ENCODE measurements at regions not wholly inside any gene's neighbourhood (a gene's known extent, or its start where the extent isn't known, plus 50 kb on each side); places are given as distances from the start of the nearest gene placed in this dataset.
"Not testable (repeated sequence)": the region's sequence is repeated elsewhere in the genome, so short reads cannot be mapped to it uniquely, and the experiment has no call there.

DNA sequence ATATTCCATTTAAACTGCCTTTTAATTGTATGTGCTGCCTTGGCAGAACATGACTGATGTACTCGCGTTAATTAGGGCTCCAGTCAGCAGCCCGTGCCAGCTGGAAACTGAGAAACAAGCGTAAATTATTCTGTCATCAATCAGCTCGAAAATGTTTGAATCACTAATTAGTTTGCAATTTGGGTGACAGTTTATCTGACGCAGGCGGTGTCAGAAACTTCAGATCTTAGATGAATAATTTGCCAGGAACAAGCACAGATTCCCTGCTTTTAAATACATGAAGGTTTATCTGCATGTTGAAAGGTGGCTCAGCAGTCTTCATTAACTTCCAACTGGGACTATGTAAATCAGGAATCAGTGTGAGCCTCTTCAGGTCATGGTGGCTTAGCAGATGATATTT, 176.0 kb upstream of the TLE4 start:
- in situ Hi-C loops (cut with HindIII; ENCODE audit: low pct_ligation_motif_present, low pct_unique_long_range_greater_than_20kb, low sequenced_read_pairs) = no loop called here
- DNase-seq = no peak

DNA sequence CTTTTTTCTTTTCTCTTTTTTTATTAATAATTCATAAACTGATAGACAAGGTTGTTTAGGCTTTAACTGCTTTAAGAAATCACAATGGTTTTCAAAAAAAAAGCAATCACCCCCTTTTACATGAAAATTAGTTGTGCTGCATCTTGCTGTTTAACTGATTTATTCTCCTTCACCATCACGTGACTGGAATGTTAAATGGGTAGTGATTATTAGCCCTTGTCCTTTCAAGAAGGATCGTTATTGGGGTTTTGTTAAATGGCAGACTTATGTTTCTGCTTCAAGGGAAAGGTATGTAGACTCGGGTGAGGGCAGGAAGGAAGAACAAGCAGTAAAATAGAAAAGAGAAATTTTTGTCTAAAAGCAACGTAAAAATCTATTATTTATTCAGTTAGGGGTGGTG, 175.6 kb upstream of the TLE4 start:
- in situ Hi-C loops (cut with HindIII; ENCODE audit: low pct_ligation_motif_present, low pct_unique_long_range_greater_than_20kb, low sequenced_read_pairs) = no loop called here
- DNase-seq = no peak

DNA sequence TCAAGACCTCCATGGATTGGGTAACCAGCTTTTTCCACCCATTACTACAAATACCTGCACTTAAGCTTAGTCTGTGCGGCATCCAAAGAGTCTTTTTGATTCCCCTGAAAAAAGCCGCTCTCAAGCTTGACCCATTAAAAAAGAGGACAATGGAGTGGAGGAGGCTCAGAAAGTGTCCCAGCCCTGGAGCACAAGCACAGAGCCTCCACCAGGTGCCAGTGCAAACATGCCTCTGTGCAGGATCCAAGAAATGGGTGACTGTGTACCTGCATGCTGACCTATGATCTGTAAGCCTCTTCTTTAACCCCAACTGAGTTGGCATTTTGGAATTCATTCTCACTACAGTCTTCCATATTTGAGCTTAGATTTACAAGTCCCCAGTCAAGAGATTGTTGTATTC, 168.3 kb upstream of the TLE4 start:
- no peak for DNase-seq
- in situ Hi-C loops (cut with HindIII; ENCODE audit: low pct_ligation_motif_present, low pct_unique_long_range_greater_than_20kb, low sequenced_read_pairs) = no loop called here

DNA sequence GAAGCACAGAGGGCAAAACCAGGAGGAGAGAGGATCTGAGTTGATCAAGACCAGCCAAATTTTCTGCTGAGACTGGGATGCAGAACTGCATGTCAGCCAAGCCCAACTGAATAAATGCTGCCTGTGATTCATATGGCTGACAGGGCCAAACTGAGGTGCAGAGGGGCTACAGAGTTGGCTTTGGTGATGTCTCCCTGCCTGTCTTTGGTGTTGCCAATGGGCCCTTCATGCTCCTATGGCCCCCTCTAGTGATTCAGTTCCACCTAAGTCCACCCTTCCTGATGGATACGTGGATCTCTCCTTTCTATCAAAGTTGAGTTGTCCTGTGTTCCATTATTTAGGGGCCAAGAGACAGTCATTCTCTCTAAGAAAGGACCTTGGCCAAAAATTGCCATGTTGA, 163.6 kb upstream of the TLE4 start:
- in situ Hi-C loops (cut with HindIII; ENCODE audit: low pct_ligation_motif_present, low pct_unique_long_range_greater_than_20kb, low sequenced_read_pairs) = no loop called here
- no peak for DNase-seq

DNA sequence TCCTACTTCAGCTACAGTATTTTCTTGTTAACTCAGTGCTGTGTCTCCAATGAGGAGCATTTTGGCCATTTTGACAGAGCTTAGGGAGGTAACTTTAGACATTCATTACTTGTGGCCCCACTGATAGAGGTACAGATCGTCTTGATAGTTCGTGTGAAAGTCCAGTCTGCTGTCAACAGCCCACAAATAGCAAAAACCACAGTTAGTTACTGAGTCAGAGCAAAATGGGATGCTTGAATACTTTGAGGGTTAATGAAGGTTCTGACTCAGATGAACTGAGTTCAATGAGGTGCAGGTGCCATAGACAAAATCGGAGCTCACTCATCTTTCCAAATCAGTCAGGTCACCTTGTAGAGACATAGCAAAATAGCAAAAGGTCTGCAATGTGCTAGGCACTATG, 163.1 kb upstream of the TLE4 start:
- in situ Hi-C loops (cut with HindIII; ENCODE audit: low pct_ligation_motif_present, low pct_unique_long_range_greater_than_20kb, low sequenced_read_pairs) = no loop called here
- no peak for DNase-seq

DNA sequence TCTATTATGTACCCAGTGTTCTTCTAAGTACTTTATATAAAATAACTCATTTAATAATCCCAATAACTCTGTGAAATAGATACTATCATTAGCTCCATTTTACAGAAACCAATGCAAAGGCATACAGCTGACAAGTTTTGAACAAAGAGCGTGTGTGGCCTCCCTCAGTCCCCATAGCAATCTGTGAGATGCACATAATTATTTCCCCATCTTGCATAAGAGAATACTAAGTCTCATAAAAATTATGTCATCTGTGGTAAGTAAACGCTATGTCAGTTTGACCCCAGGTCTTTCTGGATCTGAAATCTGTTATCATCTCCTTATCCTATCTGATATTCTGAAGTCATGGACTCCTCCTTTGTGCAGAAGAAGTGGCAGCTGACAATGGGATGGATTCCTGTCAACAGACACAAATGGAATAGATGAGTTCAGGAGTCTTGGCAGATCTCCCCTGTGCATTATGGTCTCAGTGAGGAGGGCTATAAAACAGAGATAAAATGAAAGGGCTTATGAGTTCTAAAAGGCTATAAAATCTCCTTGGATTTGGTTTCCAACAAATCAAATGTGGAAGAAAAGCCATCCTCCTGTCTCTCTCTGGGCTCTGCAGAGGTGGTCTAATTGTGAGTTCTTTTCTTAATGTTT, 162.5 kb upstream of the TLE4 start:
- in situ Hi-C loops (cut with HindIII; ENCODE audit: low pct_ligation_motif_present, low pct_unique_long_range_greater_than_20kb, low sequenced_read_pairs) = no loop called here
- DNase-seq = no peak

DNA sequence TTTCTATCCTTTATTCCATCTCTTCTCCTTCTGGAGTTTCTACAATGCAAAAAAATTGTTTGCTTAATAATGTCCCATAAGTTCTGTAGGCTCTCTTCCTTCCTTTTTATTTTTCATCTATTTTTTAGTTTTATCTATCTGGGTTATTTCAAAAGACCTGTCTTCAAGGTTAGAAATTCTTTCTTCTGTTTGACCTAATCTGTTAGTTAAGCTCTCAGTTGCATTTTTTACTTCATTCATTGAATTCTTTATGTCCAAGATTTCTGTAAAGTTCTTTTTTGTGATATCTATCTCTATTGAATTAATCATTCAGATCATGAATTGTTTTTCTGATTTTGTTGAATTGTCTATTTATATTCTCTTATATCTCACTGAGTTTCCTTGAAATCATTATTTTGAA, 145.9 kb upstream of the TLE4 start:
- no peak for DNase-seq
- in situ Hi-C loops (cut with HindIII; ENCODE audit: low pct_ligation_motif_present, low pct_unique_long_range_greater_than_20kb, low sequenced_read_pairs) = no loop called here

DNA sequence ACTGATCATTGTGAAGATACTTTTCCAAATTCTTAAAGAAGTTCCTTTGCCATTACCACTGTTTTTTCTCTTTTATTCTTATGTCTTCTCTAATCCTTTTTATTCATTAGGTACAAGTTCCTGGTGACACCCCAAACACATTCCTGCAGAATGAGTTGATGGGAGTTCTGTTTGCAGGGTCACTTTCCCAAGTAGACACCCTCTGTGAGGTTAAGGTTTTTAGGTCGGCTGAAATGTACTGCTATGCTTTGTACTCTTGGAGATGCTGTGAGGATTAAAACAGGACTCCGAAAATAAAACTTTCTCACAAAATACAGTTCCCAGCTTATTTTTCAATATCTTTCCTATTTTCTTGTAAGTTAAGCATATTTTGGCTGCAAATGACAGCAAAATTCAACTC, 143.3 kb upstream of the TLE4 start:
- in situ Hi-C loops (cut with HindIII; ENCODE audit: low pct_ligation_motif_present, low pct_unique_long_range_greater_than_20kb, low sequenced_read_pairs) = no loop called here
- no peak for DNase-seq

DNA sequence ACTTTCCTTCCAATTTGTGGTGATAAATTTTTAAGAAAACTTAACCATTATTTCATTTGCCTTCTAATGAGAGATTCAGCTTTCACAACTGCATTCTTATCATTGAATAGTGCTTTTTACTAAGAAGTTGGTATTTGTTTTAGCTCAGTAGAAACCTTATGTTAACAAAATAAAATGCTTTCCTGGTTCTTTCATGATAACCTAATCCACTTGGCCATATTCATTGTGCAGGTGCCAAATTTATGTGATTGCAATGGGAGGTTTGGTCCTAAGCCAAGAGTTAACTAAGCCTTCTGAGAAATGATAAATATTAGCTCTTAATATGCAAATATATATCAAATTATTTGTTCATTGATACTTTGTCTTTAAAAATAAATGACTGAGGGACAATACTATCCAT, 141.1 kb upstream of the TLE4 start:
- DNase-seq = no peak
- in situ Hi-C loops (cut with HindIII; ENCODE audit: low pct_ligation_motif_present, low pct_unique_long_range_greater_than_20kb, low sequenced_read_pairs) = no loop called here

DNA sequence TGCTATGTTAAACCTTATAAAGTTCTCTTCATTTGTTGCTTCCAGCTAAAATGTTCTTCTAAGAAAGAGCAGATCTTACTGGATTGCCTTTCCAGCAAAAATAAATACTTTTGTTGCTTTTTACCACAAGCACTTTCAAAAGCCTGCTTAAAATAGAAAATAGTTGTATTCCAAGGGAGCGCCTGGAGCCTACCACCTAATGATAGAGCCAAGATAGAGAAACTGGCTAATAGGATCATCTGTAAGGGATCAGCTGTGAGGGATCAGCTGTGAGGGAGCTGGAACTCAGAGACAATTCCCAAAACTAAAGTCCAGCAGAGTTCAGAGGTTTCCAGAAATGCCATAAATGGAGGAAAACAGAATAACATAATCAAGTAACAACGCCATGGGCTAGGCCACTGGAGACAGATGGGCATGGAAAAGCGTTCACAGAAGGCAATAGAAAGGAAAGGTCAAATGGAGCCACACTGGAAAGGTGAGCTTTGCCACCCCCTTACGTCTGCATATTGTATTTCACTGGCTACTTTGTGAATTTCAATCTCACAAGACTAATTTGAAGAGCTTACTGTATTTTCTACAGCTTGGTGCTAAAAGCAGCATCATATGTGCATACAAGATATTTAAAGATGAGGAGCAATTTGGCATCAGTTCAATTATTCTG, 140.6 kb upstream of the TLE4 start:
- in situ Hi-C loops (cut with HindIII; ENCODE audit: low pct_ligation_motif_present, low pct_unique_long_range_greater_than_20kb, low sequenced_read_pairs) = no loop called here
- no peak for DNase-seq

DNA sequence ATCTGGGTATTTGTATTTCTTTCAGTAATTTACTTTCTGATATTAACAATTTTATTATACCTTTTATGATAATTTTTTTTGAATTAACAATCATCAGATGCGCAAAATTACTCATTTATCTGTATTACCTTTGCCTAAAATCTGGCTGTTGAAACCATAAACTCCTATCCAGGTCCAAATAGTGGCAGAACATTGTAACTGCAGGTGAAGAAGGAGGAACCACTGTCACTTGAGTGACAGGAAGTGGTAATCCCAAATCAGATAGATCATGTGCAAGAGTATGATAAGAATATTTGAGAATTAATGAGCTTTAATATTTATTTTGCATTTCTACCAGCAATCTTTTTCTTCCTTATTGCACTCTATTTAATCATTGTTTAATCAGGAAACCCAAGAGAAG, 139.3 kb upstream of the TLE4 start:
- no peak for DNase-seq
- in situ Hi-C loops (cut with HindIII; ENCODE audit: low pct_ligation_motif_present, low pct_unique_long_range_greater_than_20kb, low sequenced_read_pairs) = no loop called here

DNA sequence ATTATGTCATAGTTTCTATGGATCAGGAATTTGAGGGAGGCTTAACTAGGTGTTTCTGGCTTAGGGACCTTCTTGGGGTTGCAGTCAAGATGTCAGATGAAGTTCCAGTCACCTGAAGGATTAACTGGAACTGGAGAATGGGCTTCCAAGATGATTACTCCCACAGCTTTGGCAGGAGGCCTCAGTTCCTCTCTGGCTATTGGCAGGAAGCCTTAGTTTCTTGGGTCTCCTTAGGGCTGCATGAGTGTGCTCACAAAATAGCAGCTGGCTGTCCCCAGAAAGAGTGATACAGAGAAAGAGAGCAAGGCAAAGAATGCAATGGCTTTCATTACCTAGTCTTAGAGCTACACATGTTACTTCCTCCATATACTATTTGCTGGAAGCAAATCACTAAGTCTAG, 138.1 kb upstream of the TLE4 start:
- in situ Hi-C loops (cut with HindIII; ENCODE audit: low pct_ligation_motif_present, low pct_unique_long_range_greater_than_20kb, low sequenced_read_pairs) = no loop called here
- no peak for DNase-seq

DNA sequence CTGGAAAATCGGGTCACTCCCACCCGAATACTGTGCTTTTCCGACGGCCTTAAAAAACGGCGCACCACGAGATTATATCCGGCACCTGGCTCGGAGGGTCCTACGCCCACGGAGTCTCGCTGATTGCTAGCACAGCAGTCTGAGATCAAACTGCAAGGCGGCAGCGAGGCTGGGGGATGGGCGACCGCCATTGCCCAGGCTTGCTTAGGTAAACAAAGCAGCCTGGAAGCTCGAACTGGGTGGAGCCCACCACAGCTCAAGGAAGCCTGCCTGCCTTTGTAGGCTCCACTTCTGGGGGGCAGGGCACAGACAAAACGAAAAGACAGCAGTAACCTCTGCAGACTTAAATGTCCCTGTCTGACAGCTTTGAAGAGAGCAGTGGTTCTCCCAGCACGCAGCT, 132.5 kb upstream of the TLE4 start:
- in situ Hi-C loops (cut with HindIII; ENCODE audit: low pct_ligation_motif_present, low pct_unique_long_range_greater_than_20kb, low sequenced_read_pairs); DNase-seq: not testable (repeated sequence)

DNA sequence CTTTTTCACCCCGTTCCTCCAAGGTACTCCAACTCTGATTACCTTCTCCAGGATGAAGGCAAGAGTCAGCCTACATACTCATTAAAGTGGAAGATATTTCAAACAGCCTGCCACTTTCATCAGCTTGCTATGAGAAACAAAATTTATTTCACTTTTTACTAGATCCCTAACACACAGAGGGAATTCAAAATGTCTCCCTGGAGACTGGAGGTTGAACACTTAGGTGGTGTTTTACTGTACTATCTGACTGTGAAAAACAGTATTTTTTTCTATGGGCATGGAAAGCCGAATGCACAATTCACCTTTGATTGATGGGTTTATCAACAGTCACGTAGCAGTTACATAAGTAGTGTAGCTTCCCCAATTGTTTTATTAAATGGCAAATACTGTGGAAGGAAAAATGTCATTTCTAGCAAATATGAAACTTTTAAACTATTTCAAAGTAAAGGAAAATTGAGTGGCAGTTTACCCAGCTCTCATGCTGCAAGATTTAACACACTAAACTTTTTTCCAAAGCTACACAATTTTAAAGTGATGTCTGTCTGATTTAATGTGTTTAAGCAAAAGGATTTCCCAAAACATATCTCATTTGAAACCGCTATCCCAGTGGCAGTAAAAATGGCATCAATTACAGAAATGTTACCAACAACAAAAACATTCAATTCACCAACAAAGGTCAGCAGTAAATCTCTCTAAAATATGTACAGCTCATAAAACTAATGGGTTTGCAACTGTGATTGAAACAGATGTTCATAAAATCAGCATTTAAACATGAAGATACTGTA, 125.0 kb upstream of the TLE4 start:
- in situ Hi-C loops (cut with HindIII; ENCODE audit: low pct_ligation_motif_present, low pct_unique_long_range_greater_than_20kb, low sequenced_read_pairs) = no loop called here
- no peak for DNase-seq

DNA sequence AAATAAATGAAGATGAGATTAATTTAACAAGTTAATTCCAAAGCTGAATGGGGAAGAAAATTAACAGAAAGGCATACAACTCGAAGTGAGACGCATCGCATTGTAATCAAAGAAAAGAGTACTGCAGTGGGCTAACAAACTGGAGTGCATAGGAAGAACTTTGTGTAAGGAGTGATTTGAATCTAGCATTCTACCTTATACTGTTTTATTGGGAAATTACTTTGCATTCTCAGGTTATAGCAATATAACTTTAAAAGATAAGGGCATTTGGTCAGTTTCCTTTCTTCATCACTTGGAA, 124.5 kb upstream of the TLE4 start:
- in situ Hi-C loops (cut with HindIII; ENCODE audit: low pct_ligation_motif_present, low pct_unique_long_range_greater_than_20kb, low sequenced_read_pairs) = no loop called here
- DNase-seq = no peak

DNA sequence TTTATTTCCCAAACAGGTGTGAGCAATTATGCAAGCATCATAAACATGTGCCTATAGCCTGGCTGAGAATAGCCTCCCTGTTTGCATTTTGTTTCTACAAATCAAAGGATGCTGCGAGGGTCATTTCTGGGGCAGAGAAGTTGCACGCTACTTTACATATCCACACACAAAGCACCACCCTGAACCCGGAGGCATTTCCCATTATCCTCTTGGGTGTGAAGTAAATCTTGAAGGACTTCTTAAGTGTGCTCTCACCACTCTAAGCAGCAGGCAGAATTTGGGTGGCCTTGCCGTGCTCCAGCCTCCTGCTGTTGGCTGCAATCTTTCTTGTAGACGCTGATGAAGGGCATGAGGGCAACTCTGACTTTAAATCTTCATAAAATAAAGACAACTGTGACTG, 124.0 kb upstream of the TLE4 start:
- no peak for DNase-seq
- in situ Hi-C loops (cut with HindIII; ENCODE audit: low pct_ligation_motif_present, low pct_unique_long_range_greater_than_20kb, low sequenced_read_pairs) = no loop called here

DNA sequence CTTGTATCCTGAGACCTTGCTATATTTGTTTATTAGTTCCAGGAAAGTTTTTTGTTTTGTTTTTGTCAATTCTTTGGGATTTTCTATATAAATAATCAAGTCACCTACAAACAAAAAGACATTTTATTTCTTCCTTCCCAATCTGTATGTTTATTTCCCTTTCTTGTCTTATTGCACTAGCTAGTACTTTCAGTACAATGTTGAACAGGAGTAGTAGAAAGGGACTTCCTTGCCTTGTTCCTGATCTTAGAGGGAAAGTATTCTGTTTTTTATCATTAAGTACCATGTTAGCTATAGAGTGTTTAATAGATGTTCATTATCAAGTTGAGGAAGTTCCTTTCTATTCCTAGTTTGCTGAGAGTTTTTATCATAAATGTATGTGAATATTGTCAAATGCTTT, 119.5 kb upstream of the TLE4 start:
- no peak for DNase-seq
- in situ Hi-C loops (cut with HindIII; ENCODE audit: low pct_ligation_motif_present, low pct_unique_long_range_greater_than_20kb, low sequenced_read_pairs) = no loop called here

DNA sequence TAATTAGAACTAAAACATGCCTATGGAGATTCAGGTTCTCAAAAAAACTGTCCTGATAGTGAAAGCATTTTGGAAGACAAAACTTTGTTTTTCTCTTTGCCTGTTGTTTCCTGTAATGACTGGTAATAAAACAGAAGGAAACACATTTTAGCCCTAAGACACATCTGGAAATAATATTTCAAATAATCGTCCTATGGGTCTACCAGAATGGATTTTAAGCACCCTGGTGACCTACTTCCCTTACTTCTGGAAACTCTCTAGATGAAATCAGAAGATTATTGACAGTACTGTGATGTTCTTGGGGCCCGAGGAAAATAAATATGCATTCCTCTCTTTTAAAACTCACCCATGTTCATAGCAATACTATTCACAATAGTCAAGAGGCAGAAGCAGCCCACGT, 110.1 kb upstream of the TLE4 start:
- DNase-seq = no peak
- in situ Hi-C loops (cut with HindIII; ENCODE audit: low pct_ligation_motif_present, low pct_unique_long_range_greater_than_20kb, low sequenced_read_pairs) = no loop called here

DNA sequence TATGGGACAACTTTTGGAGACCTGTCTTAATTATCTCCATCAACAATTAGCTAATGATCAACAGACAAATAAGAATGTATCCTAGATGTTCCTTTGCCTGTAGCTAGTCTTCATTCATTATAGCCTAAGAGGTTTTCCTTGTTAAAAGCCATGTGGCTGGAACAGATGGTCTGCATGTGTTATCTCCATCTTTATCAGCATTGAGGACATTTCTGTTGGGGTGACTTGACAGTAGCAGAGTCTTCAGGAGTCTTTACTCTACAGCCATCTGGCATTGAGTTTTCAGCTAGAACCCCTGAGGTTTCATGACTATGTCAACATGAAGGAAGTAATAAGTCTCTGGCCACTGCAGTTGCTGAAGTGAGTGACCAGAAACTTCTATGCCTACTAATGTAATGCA, 106.6 kb upstream of the TLE4 start:
- DNase-seq = no peak
- in situ Hi-C loops (cut with HindIII; ENCODE audit: low pct_ligation_motif_present, low pct_unique_long_range_greater_than_20kb, low sequenced_read_pairs) = no loop called here

DNA sequence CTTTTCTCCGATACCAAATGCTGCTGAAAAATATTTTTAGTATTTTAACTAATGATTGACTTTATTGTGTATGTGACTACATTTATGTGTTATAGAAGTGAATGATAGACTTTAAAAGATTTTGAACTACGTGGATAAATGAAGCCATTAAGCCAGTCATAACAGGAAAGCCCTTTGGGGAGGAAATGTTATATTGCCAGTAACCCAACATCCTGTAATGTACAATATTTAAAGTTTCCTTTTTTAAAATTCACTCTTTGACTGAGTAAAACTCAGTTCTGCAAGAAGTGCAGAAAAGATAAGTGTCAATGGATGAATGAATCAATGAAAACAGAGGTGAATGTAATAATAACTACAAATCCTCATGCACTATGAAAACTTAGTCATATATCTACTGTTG, 102.6 kb upstream of the TLE4 start:
- no peak for DNase-seq
- in situ Hi-C loops (cut with HindIII; ENCODE audit: low pct_ligation_motif_present, low pct_unique_long_range_greater_than_20kb, low sequenced_read_pairs) = no loop called here
